Mesothelial cell of epicardium (in vitro differentiated cells): ENCODE measurements at regions not wholly inside any gene's neighbourhood (a gene's known extent, or its start where the extent isn't known, plus 50 kb on each side); places are given as distances from the start of the nearest gene placed in this dataset.
"Not testable (repeated sequence)": the region's sequence is repeated elsewhere in the genome, so short reads cannot be mapped to it uniquely, and the experiment has no call there.

Experiments used
- DNase-seq, 2 experiments: peaks; one replicate each; pipeline ENCODE4 v3.0.0; 2021; ENCODE audit warnings: low spot score in 2 of 2; ENCODE audit not compliant: unreplicated experiment in 2 of 2
- H3K27ac Mint-ChIP-seq: 2 replicates; pipeline ENCODE4 v1.8.0; 2021; ENCODE audit warnings: mixed read lengths
- H3K27me3 Mint-ChIP-seq: 2 replicates; pipeline ENCODE4 v1.8.0; 2021; ENCODE audit warnings: low read depth, mixed read lengths
- H3K36me3 Mint-ChIP-seq: 2 replicates; pipeline ENCODE4 v1.8.0; 2021; ENCODE audit warnings: mixed read lengths
- H3K4me1 Mint-ChIP-seq: 2 replicates; pipeline ENCODE4 v1.8.0; 2021; ENCODE audit warnings: mixed read lengths
- H3K4me3 Mint-ChIP-seq: 2 replicates; pipeline ENCODE4 v1.8.0; 2021; ENCODE audit warnings: mild to moderate bottlenecking, moderate library complexity, mixed read lengths
- H3K9me3 Mint-ChIP-seq: 2 replicates; pipeline ENCODE4 v1.8.0; 2021; ENCODE audit warnings: mixed read lengths
- CTCF ChIP-seq: fragments of 200-600 bp; sonication (generic); IDR thresholded peaks from one replicate; pipeline ENCODE4 v1.5.0; 2021; ENCODE audit warnings: antibody characterized with exemption; ENCODE audit not compliant: unreplicated experiment

GRCh38 chr4:45482346-45482745 lies 641.5 kb downstream of the GABRG1 start:
- Mint-ChIP-seq H3K27ac (no peak overlapping the region), H3K4me3 (no peak overlapping the region), H3K4me1 (no peaks in the 10 kb centered on the region), H3K36me3 (no peaks in the 10 kb centered on the region), H3K9me3 (no peaks in the 10 kb centered on the region), H3K27me3 (peaks cover 3% of the 10 kb centered on the region)
- no peak for TF ChIP-seq CTCF
- no peak for DNase-seq

GRCh38 chr4:45477311-45477733 lies 646.5 kb downstream of the GABRG1 start:
- no peak overlapping the region for H3K27ac Mint-ChIP-seq
- TF ChIP-seq CTCF, result no peak
- no peak for DNase-seq
- H3K27me3 Mint-ChIP-seq, result no peaks in the 10 kb centered on the region
- H3K4me1 Mint-ChIP-seq, result peaks cover 5% of the 10 kb centered on the region
- no peak overlapping the region for H3K4me3 Mint-ChIP-seq
- H3K9me3 Mint-ChIP-seq, result peaks cover 23% of the 10 kb centered on the region
- peaks cover 3% of the 10 kb centered on the region for H3K36me3 Mint-ChIP-seq

- Mint-ChIP-seq H3K27me3 (no peaks in the 10 kb centered on the region), H3K4me1 (peaks cover 5% of the 10 kb centered on the region), H3K4me3 (no peak overlapping the region), H3K36me3 (peaks cover 3% of the 10 kb centered on the region), H3K9me3 (peaks cover 23% of the 10 kb centered on the region), H3K27ac (no peak overlapping the region)
- no peak for TF ChIP-seq CTCF
- no peak for DNase-seq
Observed at GRCh38 chr4:45475548-45475947, 648.3 kb downstream of the GABRG1 start.

GRCh38 chr4:45472490-45472889 lies 651.4 kb downstream of the GABRG1 start:
- H3K27me3 Mint-ChIP-seq, result no peaks in the 10 kb centered on the region
- no peak overlapping the region for H3K4me3 Mint-ChIP-seq
- H3K27ac Mint-ChIP-seq, result no peak overlapping the region
- peaks cover 23% of the 10 kb centered on the region for H3K9me3 Mint-ChIP-seq
- DNase-seq, result no peak
- peaks cover 5% of the 10 kb centered on the region for H3K4me1 Mint-ChIP-seq
- peaks cover 3% of the 10 kb centered on the region for H3K36me3 Mint-ChIP-seq
- no peak for TF ChIP-seq CTCF

- TF ChIP-seq CTCF, result no peak
- H3K9me3 Mint-ChIP-seq, result peaks cover 19% of the 10 kb centered on the region
- peaks cover 5% of the 10 kb centered on the region for H3K4me1 Mint-ChIP-seq
- H3K36me3 Mint-ChIP-seq, result peaks cover under 1% of the 10 kb centered on the region
- no peak for DNase-seq
- no peaks in the 10 kb centered on the region for H3K27me3 Mint-ChIP-seq
- no peak overlapping the region for H3K27ac Mint-ChIP-seq
- no peak overlapping the region for H3K4me3 Mint-ChIP-seq
Observed at GRCh38 chr4:45471335-45471734, 652.5 kb downstream of the GABRG1 start.

GRCh38 chr4:45467157-45467556 lies 656.7 kb downstream of the GABRG1 start:
- Mint-ChIP-seq H3K27ac (no peak overlapping the region), H3K27me3 (no peaks in the 10 kb centered on the region), H3K4me1 (no peaks in the 10 kb centered on the region), H3K9me3 (no peaks in the 10 kb centered on the region), H3K4me3 (no peak overlapping the region), H3K36me3 (no peaks in the 10 kb centered on the region)
- no peak for TF ChIP-seq CTCF
- no peak for DNase-seq

- H3K4me3 Mint-ChIP-seq, H3K27ac Mint-ChIP-seq, H3K36me3 Mint-ChIP-seq, DNase-seq, H3K9me3 Mint-ChIP-seq, H3K4me1 Mint-ChIP-seq, H3K27me3 Mint-ChIP-seq: not testable (repeated sequence)
Observed at GRCh38 chr4:45460157-45460556, 663.7 kb downstream of the GABRG1 start.
